BLaER1 treated with 17β-estradiol and CSF1 and Interleukin-3, amounts not matched to agents 10 nM and 100 nM (cell line): ENCODE measurements at regions not wholly inside any gene's neighbourhood (a gene's known extent, or its start where the extent isn't known, plus 50 kb on each side); places are given as distances from the start of the nearest gene placed in this dataset.

Experiments
- H3K27ac ChIP-seq, 11 experiments: shearing (Covaris generic); formaldehyde crosslinking; 2 replicates each; pipeline ENCODE4 v1.8.1; 2022
- H3K27me3 ChIP-seq, 11 experiments: shearing (Covaris generic); formaldehyde crosslinking; 2 replicates each; pipeline ENCODE4 v1.8.1; 2022
- H3K36me3 ChIP-seq, 11 experiments: shearing (Covaris generic); formaldehyde crosslinking; 2 replicates each; pipeline ENCODE4 v1.8.1; 2022
- H3K4me1 ChIP-seq, 10 experiments: shearing (Covaris generic); formaldehyde crosslinking; 2 replicates each; pipeline ENCODE4 v1.8.1; 2022
- H3K4me2 ChIP-seq, 11 experiments: shearing (Covaris generic); formaldehyde crosslinking; 2 replicates each; pipeline ENCODE4 v1.8.1; 2022
- H3K4me3 ChIP-seq, 10 experiments: shearing (Covaris generic); formaldehyde crosslinking; 2 replicates each; pipeline ENCODE4 v1.8.1; 2022
- H3K9ac ChIP-seq, 11 experiments: shearing (Covaris generic); formaldehyde crosslinking; 2 replicates each; pipeline ENCODE4 v1.8.1; 2022
- H3K9me3 ChIP-seq, 11 experiments: shearing (Covaris generic); formaldehyde crosslinking; replicated peaks in 1 of 11; 2 replicates each; pipeline ENCODE4 v1.8.1; 2022
- H4K20me1 ChIP-seq, 11 experiments: shearing (Covaris generic); formaldehyde crosslinking; 2 replicates each; pipeline ENCODE4 v1.8.1; 2022
- Cebpa-rat ChIP-seq, 11 experiments: shearing (Covaris generic); IDR thresholded peaks; 2 replicates each; pipeline ENCODE4 v1.8.1; 2022

DNA sequence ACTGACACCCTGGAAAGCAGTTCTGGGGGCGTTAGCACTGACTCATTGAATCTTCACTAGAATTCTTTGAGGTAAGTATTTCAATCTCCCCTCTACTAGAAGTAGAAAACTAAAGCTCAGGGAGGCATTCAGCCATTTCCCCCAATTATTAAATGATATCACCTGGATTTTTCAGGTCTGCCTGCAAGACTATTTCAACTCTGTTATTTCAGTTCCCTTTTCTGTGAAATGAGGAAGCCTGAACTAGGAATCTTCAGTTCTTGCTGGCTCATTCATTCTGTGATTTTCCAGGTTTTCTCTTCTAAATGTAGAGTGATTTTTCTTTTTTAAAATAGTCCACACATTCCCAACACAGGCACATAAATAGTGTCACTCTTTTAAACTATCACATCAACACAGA is 337.0 kb upstream of the NR5A2 start:
- H3K4me3 ChIP-seq: no peak overlapping the region
- H3K4me1 ChIP-seq: peaks cover 0 to 48% (median 12%) of the 10 kb centered on the region in 10 experiments; a peak in 10 of 20 replicates
- peak overlapping the region in 2 of 11 experiments; percentile 73; a peak in 3 of 22 replicates for H3K27ac ChIP-seq
- no peak overlapping the region for H3K9ac ChIP-seq
- no peaks in the 10 kb centered on the region for H3K9me3 ChIP-seq
- no peaks in the 10 kb centered on the region for H3K27me3 ChIP-seq
- no peak for TF ChIP-seq Cebpa-rat (IDR thresholded peaks at IDR 0.05)
- no peaks in the 10 kb centered on the region for H4K20me1 ChIP-seq
- no peaks in the 10 kb centered on the region for H3K36me3 ChIP-seq
- peak overlapping the region in 5 of 11 experiments; percentile 4 to 84 (median 75); a peak in 9 of 22 replicates for H3K4me2 ChIP-seq

DNA sequence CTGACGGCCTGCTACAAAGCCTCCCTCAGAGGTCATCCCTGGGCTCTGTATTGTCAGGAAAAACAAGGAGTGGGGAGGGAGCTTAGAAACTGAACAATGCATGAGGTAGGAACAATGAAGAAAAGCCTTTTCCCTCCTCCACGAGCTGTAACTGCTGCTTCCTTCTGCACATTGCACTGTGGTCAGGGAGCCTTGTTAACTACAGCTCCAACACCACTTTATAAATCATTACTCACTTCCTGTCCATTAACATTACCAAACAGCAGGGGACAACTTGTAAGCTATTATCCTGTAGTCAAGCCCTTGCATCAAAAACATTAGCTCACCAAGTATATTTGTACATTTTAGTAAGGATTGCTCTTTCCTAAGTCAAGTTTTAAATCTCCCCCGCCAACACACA is 336.0 kb upstream of the NR5A2 start:
- TF ChIP-seq Cebpa-rat (IDR thresholded peaks at IDR 0.05): 0 out of 22 replicates have a peak, but pooled peaks of 1 of the 11 experiments have one; percentile 23
- Histone ChIP-seq H4K20me1 (no peaks in the 10 kb centered on the region), H3K4me2 (peak overlapping the region in 6 of 11 experiments; percentile 10 to 84 (median 72); a peak in 10 of 22 replicates), H3K4me1 (peaks cover 0 to 46% (median 12%) of the 10 kb centered on the region in 10 experiments; a peak in 10 of 20 replicates), H3K27ac (peak overlapping the region in 5 of 11 experiments; percentile 34 to 73 (median 66); a peak in 7 of 22 replicates), H3K9me3 (no peaks in the 10 kb centered on the region), H3K27me3 (no peaks in the 10 kb centered on the region), H3K4me3 (no peak overlapping the region), H3K36me3 (no peaks in the 10 kb centered on the region), H3K9ac (peak overlapping the region in 3 of 11 experiments; percentile 37 to 53 (median 48); a peak in 5 of 22 replicates)

DNA sequence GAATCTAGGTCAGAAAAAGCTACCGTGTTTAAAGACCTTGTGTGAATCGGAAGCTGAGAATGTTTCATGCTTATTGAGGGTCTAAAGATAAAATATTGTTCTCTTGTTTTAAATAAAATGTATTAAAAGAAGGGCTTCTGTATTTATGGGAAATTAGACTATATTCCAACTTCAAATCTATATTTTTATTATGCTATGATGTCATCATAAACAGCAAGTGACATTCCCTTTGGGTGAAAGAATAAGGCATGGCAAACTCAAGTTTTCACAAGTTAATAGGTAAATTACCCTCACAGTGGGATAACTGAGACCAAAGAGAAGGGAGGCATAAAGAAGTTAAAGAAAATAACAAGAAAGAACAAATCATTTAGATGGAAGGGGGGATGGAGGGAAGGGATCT is 333.8 kb upstream of the NR5A2 start:
- Histone ChIP-seq H3K27me3 (no peaks in the 10 kb centered on the region), H3K4me2 (no peak overlapping the region), H3K4me1 (peaks cover 0 to 38% (median 12%) of the 10 kb centered on the region in 10 experiments; a peak in 10 of 20 replicates), H3K9ac (no peak overlapping the region), H3K36me3 (no peaks in the 10 kb centered on the region), H3K4me3 (no peak overlapping the region), H3K9me3 (no peaks in the 10 kb centered on the region), H3K27ac (no peak overlapping the region), H4K20me1 (no peaks in the 10 kb centered on the region)
- TF ChIP-seq Cebpa-rat (IDR thresholded peaks at IDR 0.05): no peak

DNA sequence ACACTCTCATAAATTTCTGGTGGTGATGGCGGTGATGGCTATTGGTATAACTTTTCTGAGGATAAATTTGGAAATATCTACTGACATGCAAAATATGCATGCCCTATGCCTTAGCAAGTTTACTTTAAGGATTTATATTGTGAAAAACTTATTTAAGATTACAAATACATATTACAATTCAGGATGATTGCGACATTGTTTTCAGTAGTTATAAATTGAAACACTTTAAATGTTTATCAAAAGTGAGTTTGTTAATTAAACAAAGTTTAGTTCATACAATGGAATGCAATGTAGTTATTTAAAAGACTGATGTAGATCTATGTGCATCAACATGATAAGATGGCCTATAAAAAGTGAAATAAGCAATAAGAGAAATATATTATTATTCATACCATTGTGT is 331.3 kb upstream of the NR5A2 start:
- Histone ChIP-seq H4K20me1 (no peaks in the 10 kb centered on the region), H3K4me3 (no peak overlapping the region), H3K27me3 (no peaks in the 10 kb centered on the region), H3K9me3 (no peaks in the 10 kb centered on the region), H3K9ac (no peak overlapping the region), H3K4me1 (peaks cover 0 to 15% (median 5%) of the 10 kb centered on the region in 10 experiments; a peak in 10 of 20 replicates), H3K36me3 (no peaks in the 10 kb centered on the region), H3K4me2 (no peak overlapping the region), H3K27ac (no peak overlapping the region)
- TF ChIP-seq Cebpa-rat (IDR thresholded peaks at IDR 0.05): peak in 1 of 11 experiments; percentile 35; a peak in 1 of 22 replicates

DNA sequence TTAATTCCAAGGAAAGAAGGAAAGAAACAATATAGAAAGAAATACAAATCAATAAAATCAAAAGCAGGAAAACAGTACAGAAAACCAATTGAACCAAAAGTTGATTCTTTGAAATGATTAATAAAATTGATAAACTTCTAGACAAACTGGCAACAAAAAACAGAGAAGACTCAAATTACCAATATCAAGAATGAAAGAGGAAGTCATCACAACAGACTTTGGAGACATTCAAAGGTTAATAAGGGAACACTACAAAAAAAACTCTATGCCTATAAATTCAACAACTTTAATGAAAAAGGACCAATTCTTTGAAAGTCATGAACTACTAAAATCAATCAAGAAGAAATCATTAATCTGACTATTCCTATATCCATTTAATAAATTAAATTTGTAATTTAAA is 329.3 kb upstream of the NR5A2 start:
- no peak overlapping the region for H3K4me3 ChIP-seq
- no peaks in the 10 kb centered on the region for H3K36me3 ChIP-seq
- H3K4me1 ChIP-seq: no peaks in the 10 kb centered on the region
- no peaks in the 10 kb centered on the region for H3K27me3 ChIP-seq
- no peak overlapping the region for H3K4me2 ChIP-seq
- no peak for TF ChIP-seq Cebpa-rat (IDR thresholded peaks at IDR 0.05)
- H3K9ac ChIP-seq: no peak overlapping the region
- no peak overlapping the region for H3K27ac ChIP-seq
- no peaks in the 10 kb centered on the region for H3K9me3 ChIP-seq
- H4K20me1 ChIP-seq: no peaks in the 10 kb centered on the region

DNA sequence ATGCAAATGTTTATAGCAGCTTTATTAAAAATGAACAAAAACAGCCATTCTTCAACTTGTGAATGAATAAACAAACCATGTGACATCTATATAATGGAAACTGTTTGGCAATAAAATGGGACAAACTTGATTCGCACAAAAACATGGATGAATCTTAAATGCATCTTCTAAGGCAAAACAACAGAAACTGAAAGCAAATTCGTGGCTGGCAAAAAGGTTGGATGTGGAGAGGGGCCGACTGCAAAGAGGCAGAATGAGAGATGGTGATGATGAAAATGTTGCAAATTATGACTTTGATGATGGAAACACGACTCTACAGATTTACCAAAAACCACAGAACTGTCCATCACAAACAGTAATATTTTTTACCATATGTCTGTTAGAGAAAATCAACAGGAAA is 327.0 kb upstream of the NR5A2 start:
- Histone ChIP-seq H3K27ac (no peak overlapping the region), H3K4me3 (no peak overlapping the region), H3K36me3 (no peaks in the 10 kb centered on the region), H3K9me3 (no peaks in the 10 kb centered on the region), H3K4me1 (no peaks in the 10 kb centered on the region), H3K27me3 (no peaks in the 10 kb centered on the region), H3K4me2 (no peak overlapping the region), H3K9ac (no peak overlapping the region), H4K20me1 (no peaks in the 10 kb centered on the region)
- no peak for TF ChIP-seq Cebpa-rat (IDR thresholded peaks at IDR 0.05)

DNA sequence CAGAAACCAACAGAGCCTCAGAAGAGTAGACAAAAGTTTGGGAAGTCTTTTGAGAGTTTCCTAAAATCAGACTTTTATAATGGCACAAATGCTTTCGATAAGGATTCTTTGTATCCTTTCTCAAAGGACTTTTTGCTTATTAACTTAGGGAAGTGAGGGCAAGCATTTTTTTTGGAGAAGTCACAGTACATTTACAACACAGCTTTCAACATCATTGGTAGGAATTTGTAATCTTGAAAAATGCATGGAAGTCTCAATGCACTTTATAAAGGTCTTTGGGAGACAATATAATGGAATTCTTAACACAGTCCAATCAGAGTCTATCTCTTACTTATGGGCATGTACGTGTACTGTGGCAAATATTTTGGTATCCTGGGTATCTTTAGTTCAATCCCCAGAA is 325.8 kb upstream of the NR5A2 start:
- no peaks in the 10 kb centered on the region for H3K27me3 ChIP-seq
- H3K4me1 ChIP-seq: no peaks in the 10 kb centered on the region
- no peaks in the 10 kb centered on the region for H4K20me1 ChIP-seq
- H3K9ac ChIP-seq: no peak overlapping the region
- no peak overlapping the region for H3K4me3 ChIP-seq
- no peaks in the 10 kb centered on the region for H3K36me3 ChIP-seq
- no peak for TF ChIP-seq Cebpa-rat (IDR thresholded peaks at IDR 0.05)
- H3K27ac ChIP-seq: no peak overlapping the region
- H3K4me2 ChIP-seq: no peak overlapping the region
- H3K9me3 ChIP-seq: no peaks in the 10 kb centered on the region

DNA sequence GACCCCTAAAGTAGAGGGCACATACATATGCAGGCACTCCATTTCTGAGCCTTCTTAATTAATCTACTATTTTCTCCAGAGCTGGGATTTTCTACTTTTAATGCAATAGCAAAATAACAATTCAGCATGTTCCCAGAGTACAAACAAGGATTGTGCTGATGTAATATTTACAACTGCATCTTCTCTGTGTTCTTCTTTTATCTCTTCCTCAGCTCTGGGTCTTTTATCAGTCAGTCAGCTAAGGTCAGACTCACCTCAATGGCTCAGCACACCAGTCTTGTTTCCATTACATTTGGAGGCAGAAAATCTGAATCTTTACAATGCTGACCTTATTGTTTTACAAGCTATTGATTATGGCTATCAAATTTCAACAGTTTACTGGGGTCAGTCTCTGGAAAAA is 323.3 kb upstream of the NR5A2 start:
- Histone ChIP-seq H3K4me2 (no peak overlapping the region), H3K4me1 (no peaks in the 10 kb centered on the region), H3K9me3 (no peaks in the 10 kb centered on the region), H3K27me3 (no peaks in the 10 kb centered on the region), H3K4me3 (no peak overlapping the region), H3K9ac (no peak overlapping the region), H3K27ac (no peak overlapping the region), H4K20me1 (no peaks in the 10 kb centered on the region), H3K36me3 (no peaks in the 10 kb centered on the region)
- TF ChIP-seq Cebpa-rat (IDR thresholded peaks at IDR 0.05): no peak

DNA sequence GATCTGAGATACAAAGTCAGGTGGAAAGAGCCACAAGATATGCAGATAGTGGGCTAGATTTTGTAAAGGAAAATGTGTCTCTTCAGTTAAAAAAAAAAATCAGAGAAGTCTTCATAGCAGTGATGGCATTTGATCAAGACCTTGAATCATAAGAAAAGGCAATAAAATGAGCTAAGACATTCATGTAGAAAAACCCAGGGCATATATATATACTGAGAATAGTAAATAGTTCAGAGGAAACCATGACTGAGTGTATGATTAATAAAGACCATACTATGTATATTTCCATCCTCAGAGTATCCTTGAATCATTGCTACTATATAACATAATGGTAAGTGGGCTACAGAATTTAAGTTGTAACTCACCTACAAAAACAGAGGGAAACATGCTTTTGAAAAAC is 321.7 kb upstream of the NR5A2 start:
- Histone ChIP-seq H3K27ac (no peak overlapping the region), H3K36me3 (no peaks in the 10 kb centered on the region), H3K9ac (no peak overlapping the region), H3K9me3 (peaks cover 6 to 14% (median 10%) of the 10 kb centered on the region in 11 experiments; a peak in 21 of 22 replicates), H3K4me2 (no peak overlapping the region), H3K4me1 (no peaks in the 10 kb centered on the region), H3K27me3 (no peaks in the 10 kb centered on the region), H4K20me1 (no peaks in the 10 kb centered on the region), H3K4me3 (no peak overlapping the region)
- TF ChIP-seq Cebpa-rat (IDR thresholded peaks at IDR 0.05): no peak

DNA sequence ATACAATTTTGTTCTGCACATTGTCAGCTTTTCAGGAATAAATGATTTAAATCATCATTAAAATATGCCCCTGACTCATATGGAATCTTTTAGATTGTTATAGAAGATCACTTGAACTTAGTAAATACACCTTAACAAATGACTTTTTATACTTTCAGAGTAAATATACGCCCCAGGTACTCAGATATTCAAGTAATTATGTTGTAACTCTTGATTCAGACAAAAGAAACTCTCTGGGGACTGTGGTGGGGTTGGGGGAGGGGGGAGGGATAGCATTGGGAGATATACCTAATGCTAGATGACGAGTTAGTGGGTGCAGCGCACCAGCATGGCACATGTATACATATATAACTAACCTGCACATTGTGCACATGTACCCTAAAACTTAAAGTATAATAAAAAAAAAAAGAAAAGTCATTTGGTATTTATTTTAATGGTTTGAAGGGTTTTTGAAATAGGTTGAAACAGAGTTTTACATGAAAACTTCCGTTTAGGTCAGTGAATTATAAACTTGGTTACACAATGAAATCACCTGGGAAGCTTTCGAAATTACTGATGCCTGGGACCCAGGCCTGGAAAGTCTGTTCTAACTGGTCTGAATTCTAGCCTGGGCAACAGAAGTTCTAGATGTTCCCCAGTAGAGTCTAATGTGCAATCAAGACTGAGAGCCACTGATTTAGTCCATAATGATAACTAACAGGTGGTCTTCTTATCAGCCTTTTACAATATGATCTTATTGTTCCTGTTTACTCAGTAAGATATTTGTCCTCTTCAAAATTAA is 320.5 kb upstream of the NR5A2 start:
- Histone ChIP-seq H3K27ac (no peak overlapping the region), H3K9me3 (peaks cover 17 to 26% (median 20%) of the 10 kb centered on the region in 11 experiments; a peak in 21 of 22 replicates), H3K4me1 (no peaks in the 10 kb centered on the region), H3K4me2 (no peak overlapping the region), H3K36me3 (no peaks in the 10 kb centered on the region), H3K27me3 (no peaks in the 10 kb centered on the region), H3K4me3 (no peak overlapping the region), H3K9ac (no peak overlapping the region), H4K20me1 (no peaks in the 10 kb centered on the region)
- TF ChIP-seq Cebpa-rat (IDR thresholded peaks at IDR 0.05): no peak
